EL (cell line): ENCODE measurements at regions not wholly inside any gene's neighbourhood (a gene's known extent, or its start where the extent isn't known, plus 50 kb on each side); places are given as distances from the start of the nearest gene placed in this dataset.

ENCODE experiments used
- DNase-seq: peaks from one replicate; pipeline ENCODE4 v3.0.0-alpha.2; 2016

GRCh38 chr2:163802284-163802683 is 66.5 kb upstream of the FIGN start:
- DNase-seq: no peak

GRCh38 chr2:163801486-163801885 is 65.7 kb upstream of the FIGN start:
- DNase-seq: no peak

- peak; percentile 62 for DNase-seq
These were observed 65.2 kb upstream of the FIGN start for GRCh38 chr2:163800951-163801381.

- DNase-seq: no peak
These were observed 64.0 kb upstream of the FIGN start for GRCh38 chr2:163799807-163800206.

GRCh38 chr2:163794635-163795034 is 58.8 kb upstream of the FIGN start:
- no peak for DNase-seq
